H9 (cell line): ENCODE measurements at regions not wholly inside any gene's neighbourhood (a gene's known extent, or its start where the extent isn't known, plus 50 kb on each side); places are given as distances from the start of the nearest gene placed in this dataset.

Experiments used
- DNase-seq: peaks from one replicate; pipeline ENCODE4 v3.0.0-alpha.2; 2017
- H2AFZ ChIP-seq: one replicate; pipeline ENCODE4 v1.6.1; 2013; ENCODE audit warnings: mild to moderate bottlenecking, low read length, control low read depth, moderate library complexity
- H2AK5ac ChIP-seq: 2 replicates; pipeline ENCODE4 v1.6.1; 2013; ENCODE audit warnings: low read length, control low read depth, mixed read lengths; ENCODE audit not compliant: insufficient read length
- H2BK120ac ChIP-seq: one replicate; pipeline ENCODE4 v1.6.1; 2013; ENCODE audit warnings: low read depth, mild to moderate bottlenecking, low read length, control low read depth, inconsistent platforms; ENCODE audit not compliant: poor library complexity, severe bottlenecking
- H2BK12ac ChIP-seq: 2 replicates; pipeline ENCODE4 v1.6.1; 2013; ENCODE audit warnings: low read length, control low read depth, mixed read lengths, low read depth; ENCODE audit not compliant: insufficient read length
- H2BK15ac ChIP-seq: 2 replicates; pipeline ENCODE4 v1.6.1; 2013; ENCODE audit warnings: low read depth, low read length, control low read depth
- H2BK20ac ChIP-seq: one replicate; pipeline ENCODE4 v1.6.1; 2013; ENCODE audit warnings: low read depth, mild to moderate bottlenecking, low read length, control low read depth, inconsistent platforms; ENCODE audit not compliant: poor library complexity, severe bottlenecking
- H2BK5ac ChIP-seq: 2 replicates; pipeline ENCODE4 v1.6.1; 2013; ENCODE audit warnings: low read length, control low read depth, mixed read lengths; ENCODE audit not compliant: insufficient read length
- H3K14ac ChIP-seq: 2 replicates; pipeline ENCODE4 v1.6.1; 2013; ENCODE audit warnings: low read length, control low read depth; ENCODE audit not compliant: insufficient read depth
- H3K18ac ChIP-seq: 2 replicates; pipeline ENCODE4 v1.6.1; 2013; ENCODE audit warnings: low read depth, mild to moderate bottlenecking, mixed read lengths, low read length, control low read depth; ENCODE audit not compliant: insufficient read length
- H3K23ac ChIP-seq: 2 replicates; pipeline ENCODE4 v1.6.1; 2013; ENCODE audit warnings: low read length, control low read depth, mixed read lengths, low read depth; ENCODE audit not compliant: insufficient read length
- H3K23me2 ChIP-seq: 2 replicates; pipeline ENCODE4 v1.6.1; 2013; ENCODE audit warnings: low read depth, mild to moderate bottlenecking, mixed read lengths, low read length, control low read depth; ENCODE audit not compliant: insufficient read length, poor library complexity, severe bottlenecking
- H3K27ac ChIP-seq: 2 replicates; pipeline ENCODE4 v1.5.1; 2013; ENCODE audit warnings: low read length, control low read depth, mixed read lengths, low read depth; ENCODE audit not compliant: insufficient read length
- H3K27me3 ChIP-seq: 2 replicates; pipeline ENCODE4 v1.6.1; 2013; ENCODE audit warnings: low read length, control low read depth, inconsistent platforms; ENCODE audit not compliant: insufficient read depth
- H3K4ac ChIP-seq: 2 replicates; pipeline ENCODE4 v1.6.1; 2013; ENCODE audit warnings: low read depth, mild to moderate bottlenecking, control low read depth, inconsistent platforms, low read length, moderate library complexity
- H3K4me1 ChIP-seq: 2 replicates; pipeline ENCODE4 v1.6.1; 2013; ENCODE audit warnings: low read length, control low read depth, inconsistent platforms; ENCODE audit not compliant: insufficient read depth
- H3K4me2 ChIP-seq: 2 replicates; pipeline ENCODE4 v1.6.1; 2013; ENCODE audit warnings: low read length, control low read depth, mixed read lengths; ENCODE audit not compliant: insufficient read length, insufficient read depth
- H3K56ac ChIP-seq: 2 replicates; pipeline ENCODE4 v1.6.1; 2013; ENCODE audit warnings: low read depth, mild to moderate bottlenecking, mixed read lengths, low read length, control low read depth; ENCODE audit not compliant: insufficient read length
- H3K79me1 ChIP-seq: 2 replicates; pipeline ENCODE4 v1.6.1; 2013; ENCODE audit warnings: low read depth, mild to moderate bottlenecking, moderate library complexity, low read length, control low read depth, inconsistent platforms; ENCODE audit not compliant: insufficient read depth, poor library complexity, severe bottlenecking
- H3K79me2 ChIP-seq: 2 replicates; pipeline ENCODE4 v1.6.1; 2013; ENCODE audit warnings: low read length, control low read depth, inconsistent platforms; ENCODE audit not compliant: insufficient read depth
- H3K9ac ChIP-seq: 2 replicates; pipeline ENCODE4 v1.6.1; 2013; ENCODE audit warnings: low read length, control low read depth, mixed read lengths; ENCODE audit not compliant: insufficient read length; ENCODE audit errors: extremely low read depth
- H3K9me3 ChIP-seq: one replicate; pipeline ENCODE4 v1.6.1; 2013; ENCODE audit warnings: low read depth, low read length, inconsistent platforms; ENCODE audit not compliant: control insufficient read depth
- H3T11ph ChIP-seq: one replicate; pipeline ENCODE4 v1.6.1; 2013; ENCODE audit warnings: mild to moderate bottlenecking, low read length, control low read depth, inconsistent platforms
- H4K20me1 ChIP-seq: one replicate; pipeline ENCODE4 v1.6.1; 2013; ENCODE audit not compliant: control insufficient read depth, insufficient read length, insufficient read depth
- H4K5ac ChIP-seq: 2 replicates; pipeline ENCODE4 v1.6.1; 2013; ENCODE audit warnings: low read depth, mild to moderate bottlenecking, mixed read lengths, low read length, control low read depth; ENCODE audit not compliant: insufficient read length
- H4K8ac ChIP-seq: replicated peaks from 2 replicates; pipeline ENCODE4 v1.6.1; 2013; ENCODE audit warnings: low read length, control low read depth, mixed read lengths, low read depth; ENCODE audit not compliant: insufficient read length
- H4K91ac ChIP-seq: 2 replicates; pipeline ENCODE4 v1.6.1; 2013; ENCODE audit warnings: low read depth, mild to moderate bottlenecking, moderate library complexity, mixed read lengths, low read length, control low read depth; ENCODE audit not compliant: insufficient read length
- H3K27ac Mint-ChIP-seq, 3 experiments: 2 replicates in 2 of 3; 3 replicates in 1 of 3; pipeline ENCODE4 v1.8.0; 2020 to 2021; ENCODE audit warnings: mixed read lengths in 3 of 3, mild to moderate bottlenecking in 1 of 3, moderate library complexity in 1 of 3
- H3K27me3 Mint-ChIP-seq: 2 replicates; pipeline ENCODE4 v1.8.0; 2021; ENCODE audit warnings: low read depth, mild to moderate bottlenecking, moderate library complexity, mixed read lengths
- H3K36me3 Mint-ChIP-seq, 3 experiments: 2 replicates in 2 of 3; 3 replicates in 1 of 3; pipeline ENCODE4 v1.8.0; 2020 to 2021; ENCODE audit warnings: low read depth in 3 of 3, mixed read lengths in 3 of 3; ENCODE audit not compliant: insufficient read depth in 1 of 3
- H3K4me1 Mint-ChIP-seq, 2 experiments: 2 replicates each; pipeline ENCODE4 v1.8.0; 2020; ENCODE audit warnings: mixed read lengths in 2 of 2
- H3K4me3 Mint-ChIP-seq, 2 experiments: 2 replicates in 1 of 2; 3 replicates in 1 of 2; pipeline ENCODE4 v1.8.0; 2020 to 2021; ENCODE audit warnings: mild to moderate bottlenecking in 2 of 2, mixed read lengths in 2 of 2, moderate library complexity in 1 of 2
- H3K9me3 Mint-ChIP-seq, 2 experiments: 2 replicates in 1 of 2; 3 replicates in 1 of 2; pipeline ENCODE4 v1.8.0; 2020; ENCODE audit warnings: mild to moderate bottlenecking in 2 of 2, mixed read lengths in 2 of 2, moderate library complexity in 1 of 2
- WGBS: extraction: QIAGEN DNeasy Blood & Tissue Kit; methylation state at CpG from one replicate; pipeline ENCODE4 v1.1.7; 2013; ENCODE audit warnings: missing lambda C conversion rate, low lambda C conversion rate, mixed read lengths; ENCODE audit not compliant: insufficient read length; ENCODE audit errors: extremely low coverage; 5-methylcytosine and 5-hydroxymethylcytosine counted together
- TF ChIP-seq, protein P1 (sequence below): fragments of 200-600 bp; sonication (generic); conservative IDR thresholded peaks from 3 replicates; pipeline ENCODE4 v1.8.0; 2021; ENCODE audit warnings: antibody characterized with exemption, mild to moderate bottlenecking

DNA sequence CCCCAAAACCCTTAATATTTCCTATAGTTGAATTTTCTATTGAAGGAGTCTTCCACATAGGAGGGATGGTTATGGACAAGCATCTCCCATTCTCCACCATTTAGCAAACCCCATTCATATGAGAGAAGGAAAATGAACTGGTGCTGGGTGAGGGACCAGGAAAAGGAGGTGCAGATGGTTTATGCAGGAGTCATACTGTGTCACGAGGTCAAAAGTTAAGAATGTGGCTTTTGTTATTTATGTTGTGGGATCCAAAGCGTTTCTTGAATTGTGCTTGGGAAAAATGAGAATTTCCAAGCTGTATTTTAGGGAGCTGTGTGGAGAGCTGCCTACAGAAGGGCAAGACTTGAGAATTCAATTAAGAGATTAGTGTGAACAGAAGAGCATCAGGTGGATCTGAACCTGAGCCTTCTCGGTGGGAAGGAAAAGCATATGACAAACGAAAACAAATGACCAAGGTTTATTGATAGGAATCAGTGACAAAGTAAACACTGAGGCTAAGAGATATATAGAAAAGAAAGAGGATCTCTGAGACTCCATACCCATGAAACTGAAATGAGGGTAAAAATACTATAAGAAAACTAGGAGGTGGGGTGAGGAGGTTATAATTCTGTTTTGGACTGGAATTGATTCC lies 473.3 kb upstream of the NR2F2 start:
- H3K4me1 ChIP-seq, result no peaks in the 10 kb centered on the region
- H3K18ac ChIP-seq, result no peak overlapping the region
- H2BK20ac ChIP-seq, result no peak overlapping the region
- no peak overlapping the region for H3K4ac ChIP-seq
- no peak overlapping the region for H3K27ac ChIP-seq
- Mint-ChIP-seq H3K36me3 (no peaks in the 10 kb centered on the region), H3K9me3 (no peaks in the 10 kb centered on the region), H3K27ac (no peak overlapping the region), H3K4me1 (peaks cover 4 to 5% of the 10 kb centered on the region in 2 experiments), H3K27me3 (peaks cover 1% of the 10 kb centered on the region; the same call in 1 of the 2 replicates), H3K4me3 (no peak overlapping the region)
- TF ChIP-seq, protein P1, sequence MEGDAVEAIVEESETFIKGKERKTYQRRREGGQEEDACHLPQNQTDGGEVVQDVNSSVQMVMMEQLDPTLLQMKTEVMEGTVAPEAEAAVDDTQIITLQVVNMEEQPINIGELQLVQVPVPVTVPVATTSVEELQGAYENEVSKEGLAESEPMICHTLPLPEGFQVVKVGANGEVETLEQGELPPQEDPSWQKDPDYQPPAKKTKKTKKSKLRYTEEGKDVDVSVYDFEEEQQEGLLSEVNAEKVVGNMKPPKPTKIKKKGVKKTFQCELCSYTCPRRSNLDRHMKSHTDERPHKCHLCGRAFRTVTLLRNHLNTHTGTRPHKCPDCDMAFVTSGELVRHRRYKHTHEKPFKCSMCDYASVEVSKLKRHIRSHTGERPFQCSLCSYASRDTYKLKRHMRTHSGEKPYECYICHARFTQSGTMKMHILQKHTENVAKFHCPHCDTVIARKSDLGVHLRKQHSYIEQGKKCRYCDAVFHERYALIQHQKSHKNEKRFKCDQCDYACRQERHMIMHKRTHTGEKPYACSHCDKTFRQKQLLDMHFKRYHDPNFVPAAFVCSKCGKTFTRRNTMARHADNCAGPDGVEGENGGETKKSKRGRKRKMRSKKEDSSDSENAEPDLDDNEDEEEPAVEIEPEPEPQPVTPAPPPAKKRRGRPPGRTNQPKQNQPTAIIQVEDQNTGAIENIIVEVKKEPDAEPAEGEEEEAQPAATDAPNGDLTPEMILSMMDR, result no peak
- H2AK5ac ChIP-seq, result no peak overlapping the region
- no peak overlapping the region for H3K14ac ChIP-seq
- H3T11ph ChIP-seq, result no peak overlapping the region
- no peak overlapping the region for H2BK120ac ChIP-seq
- H3K4me2 ChIP-seq, result no peak overlapping the region
- H4K8ac ChIP-seq, result no peak overlapping the region
- H3K23ac ChIP-seq, result no peak overlapping the region
- no peak overlapping the region for H2BK12ac ChIP-seq
- H3K79me2 ChIP-seq, result no peaks in the 10 kb centered on the region
- no peak overlapping the region for H2AFZ ChIP-seq
- no peaks in the 10 kb centered on the region for H3K79me1 ChIP-seq
- no CpG with 5 or more reads among the region's 4 CpGs for WGBS
- no peak overlapping the region for H3K9ac ChIP-seq
- H3K27me3 ChIP-seq, result no peaks in the 10 kb centered on the region
- H2BK15ac ChIP-seq, result no peak overlapping the region
- no peak overlapping the region for H2BK5ac ChIP-seq
- no peak overlapping the region for H4K5ac ChIP-seq
- no peak overlapping the region for H3K56ac ChIP-seq
- no peaks in the 10 kb centered on the region for H3K23me2 ChIP-seq
- DNase-seq, result no peak
- H4K91ac ChIP-seq, result no peak overlapping the region
- no peaks in the 10 kb centered on the region for H4K20me1 ChIP-seq
- no peaks in the 10 kb centered on the region for H3K9me3 ChIP-seq
